Thyroid gland (tissue), 4 donors: ENCODE measurements at regions not wholly inside any gene's neighbourhood (a gene's known extent, or its start where the extent isn't known, plus 50 kb on each side); places are given as distances from the start of the nearest gene placed in this dataset.

Source experiments
- POLR2A ChIP-seq, 2 donors: fragments of 450-650 bp; IDR thresholded peaks; one replicate each; pipeline ENCODE4 v1.6.1; 2017; ENCODE audit warnings: antibody characterized with exemption in 2 of 2, mild to moderate bottlenecking in 2 of 2, moderate library complexity in 1 of 2
- TF ChIP-seq, protein P1 (sequence below), 6 experiments: fragments of 200-600 bp in 3 of 6; fragments of 450-650 bp in 3 of 6; sonication (generic) in 3 of 6; IDR thresholded peaks; one replicate each; pipeline ENCODE4 v1.5.1; 2016 to 2019; ENCODE audit warnings: antibody characterized with exemption in 6 of 6, mild to moderate bottlenecking in 2 of 6, inconsistent platforms in 1 of 6, moderate library complexity in 1 of 6

DNA sequence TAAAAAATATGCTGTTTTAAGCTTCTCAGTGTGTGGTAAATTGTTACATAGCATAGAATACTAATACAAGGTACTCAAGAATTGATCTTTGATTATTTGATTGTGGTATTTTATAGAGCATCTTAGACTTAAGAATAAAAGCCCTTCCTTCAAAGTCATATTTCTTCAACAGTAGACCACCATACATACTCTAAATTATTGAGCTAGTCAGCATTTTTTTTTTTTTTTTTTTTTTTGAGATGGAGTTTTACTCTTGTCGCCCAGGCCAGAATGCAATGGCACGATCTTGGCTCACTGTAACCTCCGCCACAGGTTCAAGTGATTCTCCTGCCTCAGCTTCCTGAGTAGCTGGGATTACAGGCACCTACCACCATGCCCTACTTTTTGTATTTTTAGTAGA lies 436.7 kb upstream of the LUZP2 start:
- TF ChIP-seq, protein P1, sequence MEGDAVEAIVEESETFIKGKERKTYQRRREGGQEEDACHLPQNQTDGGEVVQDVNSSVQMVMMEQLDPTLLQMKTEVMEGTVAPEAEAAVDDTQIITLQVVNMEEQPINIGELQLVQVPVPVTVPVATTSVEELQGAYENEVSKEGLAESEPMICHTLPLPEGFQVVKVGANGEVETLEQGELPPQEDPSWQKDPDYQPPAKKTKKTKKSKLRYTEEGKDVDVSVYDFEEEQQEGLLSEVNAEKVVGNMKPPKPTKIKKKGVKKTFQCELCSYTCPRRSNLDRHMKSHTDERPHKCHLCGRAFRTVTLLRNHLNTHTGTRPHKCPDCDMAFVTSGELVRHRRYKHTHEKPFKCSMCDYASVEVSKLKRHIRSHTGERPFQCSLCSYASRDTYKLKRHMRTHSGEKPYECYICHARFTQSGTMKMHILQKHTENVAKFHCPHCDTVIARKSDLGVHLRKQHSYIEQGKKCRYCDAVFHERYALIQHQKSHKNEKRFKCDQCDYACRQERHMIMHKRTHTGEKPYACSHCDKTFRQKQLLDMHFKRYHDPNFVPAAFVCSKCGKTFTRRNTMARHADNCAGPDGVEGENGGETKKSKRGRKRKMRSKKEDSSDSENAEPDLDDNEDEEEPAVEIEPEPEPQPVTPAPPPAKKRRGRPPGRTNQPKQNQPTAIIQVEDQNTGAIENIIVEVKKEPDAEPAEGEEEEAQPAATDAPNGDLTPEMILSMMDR (IDR thresholded peaks at IDR 0.05): no peak
- no peak for TF ChIP-seq POLR2A (IDR thresholded peaks at IDR 0.05)
